OCI-LY7 (cell line): ENCODE measurements at regions not wholly inside any gene's neighbourhood (a gene's known extent, or its start where the extent isn't known, plus 50 kb on each side); places are given as distances from the start of the nearest gene placed in this dataset.

Experiments used
- EZH2phosphoT487 ChIP-seq: fragments of 200-600 bp; sonication (generic); IDR thresholded peaks from 2 replicates; pipeline ENCODE4 v1.6.1; 2018; ENCODE audit warnings: low read depth, borderline replicate concordance, mild to moderate bottlenecking, mixed run types, antibody characterized with exemption, low read length, moderate library complexity, mixed read lengths
- TF ChIP-seq, protein P1 (sequence below): fragments of 200-600 bp; sonication (generic); conservative IDR thresholded peaks from 2 replicates; pipeline ENCODE4 v1.5.1; 2014; ENCODE audit warnings: mild to moderate bottlenecking, antibody characterized with exemption, low read length, moderate library complexity, mixed read lengths

DNA sequence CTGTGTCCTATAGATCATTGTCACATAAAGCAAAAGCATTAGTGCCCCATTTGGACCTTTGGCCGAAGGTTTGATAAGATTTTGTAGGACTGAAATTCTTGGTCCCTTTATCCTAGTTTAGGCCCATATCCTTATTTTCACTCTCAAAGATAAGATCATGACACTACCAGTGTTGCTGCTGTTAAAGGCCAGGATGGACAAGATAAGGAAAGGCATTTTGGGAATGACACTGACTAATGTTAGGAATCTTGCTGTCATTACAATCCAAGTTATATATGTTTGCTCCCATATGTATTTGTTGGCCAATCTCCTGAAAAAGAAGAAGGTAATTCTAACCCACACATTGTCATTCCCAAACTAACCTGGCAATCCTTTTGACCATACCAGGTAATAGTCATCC is 101.3 kb upstream of the VAMP7 start:
- TF ChIP-seq, protein P1, sequence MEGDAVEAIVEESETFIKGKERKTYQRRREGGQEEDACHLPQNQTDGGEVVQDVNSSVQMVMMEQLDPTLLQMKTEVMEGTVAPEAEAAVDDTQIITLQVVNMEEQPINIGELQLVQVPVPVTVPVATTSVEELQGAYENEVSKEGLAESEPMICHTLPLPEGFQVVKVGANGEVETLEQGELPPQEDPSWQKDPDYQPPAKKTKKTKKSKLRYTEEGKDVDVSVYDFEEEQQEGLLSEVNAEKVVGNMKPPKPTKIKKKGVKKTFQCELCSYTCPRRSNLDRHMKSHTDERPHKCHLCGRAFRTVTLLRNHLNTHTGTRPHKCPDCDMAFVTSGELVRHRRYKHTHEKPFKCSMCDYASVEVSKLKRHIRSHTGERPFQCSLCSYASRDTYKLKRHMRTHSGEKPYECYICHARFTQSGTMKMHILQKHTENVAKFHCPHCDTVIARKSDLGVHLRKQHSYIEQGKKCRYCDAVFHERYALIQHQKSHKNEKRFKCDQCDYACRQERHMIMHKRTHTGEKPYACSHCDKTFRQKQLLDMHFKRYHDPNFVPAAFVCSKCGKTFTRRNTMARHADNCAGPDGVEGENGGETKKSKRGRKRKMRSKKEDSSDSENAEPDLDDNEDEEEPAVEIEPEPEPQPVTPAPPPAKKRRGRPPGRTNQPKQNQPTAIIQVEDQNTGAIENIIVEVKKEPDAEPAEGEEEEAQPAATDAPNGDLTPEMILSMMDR: no peak
- TF ChIP-seq EZH2phosphoT487: no peak
